ENCODE measurements at regions not wholly inside any gene's neighbourhood (a gene's known extent, or its start where the extent isn't known, plus 50 kb on each side); places are given as distances from the start of the nearest gene placed in this dataset.

DNA sequence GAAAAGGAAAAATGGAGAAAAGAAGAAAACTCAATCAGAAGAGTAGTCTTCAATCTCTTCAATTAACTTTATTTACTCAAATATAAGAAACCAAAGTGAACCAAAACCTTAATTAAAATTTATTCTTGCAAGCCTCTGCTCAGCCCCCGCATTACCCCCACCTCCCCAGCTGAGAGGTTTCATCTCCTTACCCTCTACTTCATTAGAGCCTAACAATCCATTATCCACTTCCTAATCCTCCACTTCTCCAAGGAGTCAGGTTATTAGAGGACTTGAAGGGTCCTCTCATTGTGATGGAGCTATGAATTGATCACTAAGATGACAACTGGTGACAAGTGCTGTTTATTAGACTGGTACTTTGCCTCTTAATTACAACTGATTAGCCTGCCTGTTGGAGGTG lies 956.5 kb downstream of the TFAP2A start (continued):
- TF ChIP-seq, protein P1, sequence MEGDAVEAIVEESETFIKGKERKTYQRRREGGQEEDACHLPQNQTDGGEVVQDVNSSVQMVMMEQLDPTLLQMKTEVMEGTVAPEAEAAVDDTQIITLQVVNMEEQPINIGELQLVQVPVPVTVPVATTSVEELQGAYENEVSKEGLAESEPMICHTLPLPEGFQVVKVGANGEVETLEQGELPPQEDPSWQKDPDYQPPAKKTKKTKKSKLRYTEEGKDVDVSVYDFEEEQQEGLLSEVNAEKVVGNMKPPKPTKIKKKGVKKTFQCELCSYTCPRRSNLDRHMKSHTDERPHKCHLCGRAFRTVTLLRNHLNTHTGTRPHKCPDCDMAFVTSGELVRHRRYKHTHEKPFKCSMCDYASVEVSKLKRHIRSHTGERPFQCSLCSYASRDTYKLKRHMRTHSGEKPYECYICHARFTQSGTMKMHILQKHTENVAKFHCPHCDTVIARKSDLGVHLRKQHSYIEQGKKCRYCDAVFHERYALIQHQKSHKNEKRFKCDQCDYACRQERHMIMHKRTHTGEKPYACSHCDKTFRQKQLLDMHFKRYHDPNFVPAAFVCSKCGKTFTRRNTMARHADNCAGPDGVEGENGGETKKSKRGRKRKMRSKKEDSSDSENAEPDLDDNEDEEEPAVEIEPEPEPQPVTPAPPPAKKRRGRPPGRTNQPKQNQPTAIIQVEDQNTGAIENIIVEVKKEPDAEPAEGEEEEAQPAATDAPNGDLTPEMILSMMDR (IDR thresholded peaks at IDR 0.05 in 2 of 3, conservative IDR thresholded peaks at IDR 0.05 in 1 of 3; ENCODE audit: borderline replicate concordance in 1 of 3, insufficient read depth in 1 of 3, low read depth in 2 of 3, low read length in 2 of 3) = no peak
- TF ChIP-seq JUND (IDR thresholded peaks at IDR 0.05) (no peak), EZH2 (IDR thresholded peaks at IDR 0.05) (no peak)

DNA sequence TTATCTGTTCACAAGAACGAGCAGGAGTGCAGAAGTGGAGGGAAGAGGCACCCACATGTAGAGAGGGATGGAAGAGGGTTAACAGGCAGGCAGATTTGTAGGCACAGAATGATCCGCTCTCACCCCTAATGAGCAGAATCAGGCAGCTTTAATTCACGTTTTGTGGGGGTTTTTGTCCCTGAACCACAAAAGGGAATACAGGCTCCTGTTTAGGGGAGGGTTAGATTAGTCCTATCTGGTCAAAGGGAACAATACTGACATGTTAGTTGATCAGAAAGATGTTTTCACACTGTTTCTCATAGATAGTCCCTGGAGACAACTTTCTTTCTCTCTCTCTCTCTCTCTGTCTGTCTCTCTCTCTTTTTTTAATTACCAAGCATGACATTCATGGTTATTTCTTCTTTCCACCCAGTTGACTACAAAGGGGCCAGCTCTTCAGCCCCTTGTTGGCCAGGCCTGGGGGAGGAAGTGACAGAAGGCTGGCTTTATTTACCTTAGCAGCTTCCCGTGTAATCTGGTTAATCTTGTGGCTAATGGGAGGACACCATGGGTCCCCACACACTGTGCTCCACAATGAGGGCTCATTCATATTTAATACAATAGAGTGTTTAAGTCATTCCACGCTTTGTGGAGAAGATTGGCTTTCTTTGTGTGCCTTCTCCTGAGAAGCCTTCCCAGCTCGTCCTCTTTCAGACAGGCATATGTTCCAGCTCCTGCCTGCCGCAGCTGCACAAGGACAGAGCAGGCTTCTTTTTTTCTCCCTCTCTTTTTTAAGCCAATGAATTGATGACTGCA lies 958.8 kb downstream of the TFAP2A start:
- no peaks in the 10 kb centered on the region for H3K9me3 ChIP-seq (ENCODE audit: control insufficient read depth in 1 of 2, insufficient read depth in 1 of 2, low read depth in 1 of 2, low read length in 2 of 2)
- no peaks in the 10 kb centered on the region for H3K79me2 ChIP-seq (ENCODE audit: insufficient read depth, low read length)
- RAD21 ChIA-PET (ENCODE audit: low non-redundant PET in 1 of 2, low total read pairs in 2 of 2, uncharacterized antibody in 2 of 2, unreplicated experiment in 2 of 2) = interaction anchor here in 1 of 2 experiments (0.6 kb wide), 1 partner anchor 422 kb away, joined by 5 read pairs; no protein-coding TSS in a partner anchor
- no peaks in the 10 kb centered on the region for H4K20me1 ChIP-seq (ENCODE audit: insufficient read depth)
- no peak overlapping the region for H3K9ac ChIP-seq (ENCODE audit: low read length)
- POLR2A ChIA-PET = no interaction called here
- intact Hi-C loops (cut with micrococcal nuclease) = no loop called here
- TF ChIP-seq POLR2AphosphoS5 (IDR thresholded peaks at IDR 0.05; ENCODE audit: low read depth, low read length) (no peak), SP1 (IDR thresholded peaks at IDR 0.05; ENCODE audit: low read depth) (no peak), EGR1 (IDR thresholded peaks at IDR 0.05; ENCODE audit: low read depth) (no peak), ZNF274 (IDR thresholded peaks at IDR 0.05; ENCODE audit: low read depth, low read length) (no peak)
- TF ChIP-seq, protein P2, sequence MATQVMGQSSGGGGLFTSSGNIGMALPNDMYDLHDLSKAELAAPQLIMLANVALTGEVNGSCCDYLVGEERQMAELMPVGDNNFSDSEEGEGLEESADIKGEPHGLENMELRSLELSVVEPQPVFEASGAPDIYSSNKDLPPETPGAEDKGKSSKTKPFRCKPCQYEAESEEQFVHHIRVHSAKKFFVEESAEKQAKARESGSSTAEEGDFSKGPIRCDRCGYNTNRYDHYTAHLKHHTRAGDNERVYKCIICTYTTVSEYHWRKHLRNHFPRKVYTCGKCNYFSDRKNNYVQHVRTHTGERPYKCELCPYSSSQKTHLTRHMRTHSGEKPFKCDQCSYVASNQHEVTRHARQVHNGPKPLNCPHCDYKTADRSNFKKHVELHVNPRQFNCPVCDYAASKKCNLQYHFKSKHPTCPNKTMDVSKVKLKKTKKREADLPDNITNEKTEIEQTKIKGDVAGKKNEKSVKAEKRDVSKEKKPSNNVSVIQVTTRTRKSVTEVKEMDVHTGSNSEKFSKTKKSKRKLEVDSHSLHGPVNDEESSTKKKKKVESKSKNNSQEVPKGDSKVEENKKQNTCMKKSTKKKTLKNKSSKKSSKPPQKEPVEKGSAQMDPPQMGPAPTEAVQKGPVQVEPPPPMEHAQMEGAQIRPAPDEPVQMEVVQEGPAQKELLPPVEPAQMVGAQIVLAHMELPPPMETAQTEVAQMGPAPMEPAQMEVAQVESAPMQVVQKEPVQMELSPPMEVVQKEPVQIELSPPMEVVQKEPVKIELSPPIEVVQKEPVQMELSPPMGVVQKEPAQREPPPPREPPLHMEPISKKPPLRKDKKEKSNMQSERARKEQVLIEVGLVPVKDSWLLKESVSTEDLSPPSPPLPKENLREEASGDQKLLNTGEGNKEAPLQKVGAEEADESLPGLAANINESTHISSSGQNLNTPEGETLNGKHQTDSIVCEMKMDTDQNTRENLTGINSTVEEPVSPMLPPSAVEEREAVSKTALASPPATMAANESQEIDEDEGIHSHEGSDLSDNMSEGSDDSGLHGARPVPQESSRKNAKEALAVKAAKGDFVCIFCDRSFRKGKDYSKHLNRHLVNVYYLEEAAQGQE (IDR thresholded peaks at IDR 0.05; ENCODE audit: low read depth) = no peak
- TF ChIP-seq, protein P3, sequence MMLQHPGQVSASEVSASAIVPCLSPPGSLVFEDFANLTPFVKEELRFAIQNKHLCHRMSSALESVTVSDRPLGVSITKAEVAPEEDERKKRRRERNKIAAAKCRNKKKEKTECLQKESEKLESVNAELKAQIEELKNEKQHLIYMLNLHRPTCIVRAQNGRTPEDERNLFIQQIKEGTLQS (IDR thresholded peaks at IDR 0.05) = no peak
- TF ChIP-seq, protein P1 (IDR thresholded peaks at IDR 0.05 in 2 of 3, conservative IDR thresholded peaks at IDR 0.05 in 1 of 3; ENCODE audit: borderline replicate concordance in 1 of 3, insufficient read depth in 1 of 3, low read depth in 2 of 3, low read length in 2 of 3) = no peak
- H3K4me1 ChIP-seq (ENCODE audit: control insufficient read depth in 1 of 2, insufficient read depth in 2 of 2, low read length in 2 of 2) = no peaks in the 10 kb centered on the region
- H3K36me3 ChIP-seq (ENCODE audit: control insufficient read depth in 1 of 2, insufficient read depth in 2 of 2, low read length in 2 of 2) = no peaks in the 10 kb centered on the region
- H3K4me3 ChIP-seq (replicated peaks in 1 of 2; ENCODE audit: low read depth in 1 of 2, low read length in 2 of 2) = no peak overlapping the region
- no TSS peak for BruUV-seq (replicated peaks)
- H3K27me3 ChIP-seq (ENCODE audit: insufficient read depth, low read length) = peaks cover 5% of the 10 kb centered on the region; the same call in 1 of the 2 replicates
- CTCF ChIA-PET = no interaction called here
- no peak overlapping the region for H3K4me2 ChIP-seq (ENCODE audit: low read length)
- H3K27ac ChIP-seq (ENCODE audit: low read depth, low read length) = no peak overlapping the region
- DNase-seq (ENCODE audit: low read depth, low spot score) (no peak), ATAC-seq (no peak)
- H2AFZ ChIP-seq (ENCODE audit: low read depth, low read length, poor library complexity, severe bottlenecking) = no peak overlapping the region
- no peaks in the 10 kb centered on the region for H3K9me2 ChIP-seq (ENCODE audit: insufficient read depth)
